ENCODE measurements at regions not wholly inside any gene's neighbourhood (a gene's known extent, or its start where the extent isn't known, plus 50 kb on each side); places are given as distances from the start of the nearest gene placed in this dataset.

GRCh38 chr2:156083763-156084493, 248.6 kb downstream of the NR4A2 start:
- FAIRE-seq: no peak

GRCh38 chr2:156079845-156080244, 252.7 kb downstream of the NR4A2 start:
- FAIRE-seq: no peak

DNA sequence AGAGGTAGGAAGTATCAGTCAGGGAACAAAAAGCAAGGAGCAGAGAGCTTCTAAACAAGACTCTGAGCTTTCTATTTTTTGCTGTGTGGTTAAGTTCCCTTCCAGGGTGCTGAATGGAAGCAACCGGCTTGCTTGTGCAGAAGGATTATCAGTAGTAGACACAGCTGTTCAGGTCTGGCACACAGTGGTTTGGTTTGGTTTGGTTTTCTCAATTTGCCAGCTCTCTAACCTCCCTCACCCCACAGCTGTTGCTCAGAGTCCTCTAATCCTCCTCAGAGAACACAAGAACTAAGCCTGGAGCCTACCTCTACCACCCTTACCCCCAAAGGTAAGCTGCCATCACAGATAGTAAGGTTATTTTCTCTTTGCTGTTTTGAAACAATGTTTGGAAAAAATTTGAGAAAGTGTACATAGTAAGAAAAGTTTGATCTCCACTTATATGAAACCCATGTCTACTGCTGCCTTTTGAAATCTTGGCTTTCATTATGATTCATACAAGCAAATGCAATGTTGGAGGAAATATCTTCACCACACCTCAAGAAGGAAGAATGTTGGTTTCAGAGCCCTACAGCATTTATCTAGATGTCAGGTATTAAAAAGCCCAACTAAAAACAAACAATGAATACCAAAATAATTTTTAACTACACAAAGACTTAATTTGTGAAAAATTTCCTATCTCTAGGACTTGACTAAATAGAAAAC, 255.3 kb downstream of the NR4A2 start:
- FAIRE-seq: no peak

DNA sequence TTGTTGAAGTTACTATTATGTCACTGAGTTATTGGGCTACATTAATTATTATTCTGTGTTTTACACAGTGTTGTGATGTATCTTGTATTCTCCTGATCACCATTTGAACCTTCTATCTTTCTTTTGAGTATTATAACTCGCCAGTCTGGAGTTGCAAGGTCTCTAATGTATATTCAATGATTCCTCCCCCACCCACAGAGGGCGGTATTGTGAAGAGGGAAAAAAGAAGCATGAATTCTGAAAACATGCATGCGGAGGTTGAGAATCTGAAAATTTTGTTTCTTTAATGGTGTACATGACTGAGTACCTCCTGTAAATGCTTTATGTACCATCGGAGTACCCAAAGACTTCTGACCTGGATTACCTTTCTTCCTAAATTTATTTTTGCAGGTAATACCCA, 266.6 kb downstream of the NR4A2 start:
- FAIRE-seq: no peak

DNA sequence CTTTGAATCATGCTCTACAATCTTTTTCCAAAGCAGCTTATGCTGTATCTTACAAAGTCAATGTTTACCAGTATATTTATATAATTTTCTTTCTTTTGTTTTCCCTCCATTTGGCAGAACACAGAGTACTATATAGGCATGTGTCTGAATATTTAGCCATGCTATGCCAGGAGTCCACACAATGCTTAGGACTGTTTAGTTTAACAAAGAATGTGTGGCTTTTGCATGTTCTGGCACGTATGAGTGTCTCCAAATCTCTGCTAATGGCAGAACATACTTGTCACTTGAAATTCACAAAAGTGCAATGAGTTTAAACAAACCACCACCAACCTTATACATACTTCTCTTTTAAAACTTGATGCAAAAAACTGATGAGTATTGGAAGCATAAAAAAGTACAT, 268.0 kb downstream of the NR4A2 start:
- no peak for FAIRE-seq

- FAIRE-seq: no peak
Measured at GRCh38 chr2:156057647-156058046, 274.9 kb downstream of the NR4A2 start.

DNA sequence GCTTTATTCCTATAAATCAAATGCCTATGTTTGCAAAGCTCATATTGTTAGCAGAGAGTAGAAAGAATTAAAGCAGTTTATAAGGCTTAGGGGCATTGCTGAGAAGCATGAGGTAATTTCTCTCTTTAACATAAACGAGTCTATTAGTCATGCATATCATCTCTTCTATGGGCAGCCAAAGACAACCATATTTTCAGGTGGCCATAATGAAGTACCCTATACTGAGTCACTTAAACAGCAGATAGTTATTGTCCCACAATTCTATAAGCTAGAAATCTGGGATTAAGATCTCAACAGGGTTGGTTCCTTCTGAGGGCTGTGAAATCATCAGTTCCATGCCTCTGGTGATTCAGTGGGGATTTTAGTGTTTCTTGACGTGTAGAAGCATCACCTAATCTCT, 277.5 kb downstream of the NR4A2 start:
- no peak for FAIRE-seq

GRCh38 chr2:156046900-156047299, 285.6 kb downstream of the NR4A2 start:
- no peak for FAIRE-seq

- no peak for FAIRE-seq
Measured at GRCh38 chr2:156042895-156043294, 289.6 kb downstream of the NR4A2 start.

GRCh38 chr2:156038021-156038420, 294.5 kb downstream of the NR4A2 start:
- no peak for FAIRE-seq

DNA sequence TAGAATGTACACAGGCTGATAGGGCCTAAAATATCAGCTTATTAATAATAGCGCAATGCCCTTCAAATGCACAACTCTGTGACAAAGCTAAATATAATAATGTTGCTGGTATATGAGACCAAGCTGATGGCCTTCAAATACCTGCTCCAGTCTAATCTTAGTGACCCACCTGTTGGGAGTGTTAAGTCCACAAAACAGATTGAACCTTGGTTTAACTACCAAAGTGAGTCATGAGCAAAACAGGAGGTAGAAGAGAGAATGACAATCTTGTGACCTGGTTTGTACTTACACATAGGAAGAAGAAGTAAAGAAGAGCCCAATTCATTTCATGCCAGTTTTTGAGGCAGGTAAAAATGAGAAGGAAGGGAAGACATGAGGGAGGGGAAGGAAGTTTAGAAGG, 295.0 kb downstream of the NR4A2 start:
- FAIRE-seq: no peak

- no peak for FAIRE-seq
Measured at GRCh38 chr2:156031121-156031520, 301.4 kb downstream of the NR4A2 start.

GRCh38 chr2:156023229-156023869, 309.2 kb downstream of the NR4A2 start:
- no peak for FAIRE-seq

DNA sequence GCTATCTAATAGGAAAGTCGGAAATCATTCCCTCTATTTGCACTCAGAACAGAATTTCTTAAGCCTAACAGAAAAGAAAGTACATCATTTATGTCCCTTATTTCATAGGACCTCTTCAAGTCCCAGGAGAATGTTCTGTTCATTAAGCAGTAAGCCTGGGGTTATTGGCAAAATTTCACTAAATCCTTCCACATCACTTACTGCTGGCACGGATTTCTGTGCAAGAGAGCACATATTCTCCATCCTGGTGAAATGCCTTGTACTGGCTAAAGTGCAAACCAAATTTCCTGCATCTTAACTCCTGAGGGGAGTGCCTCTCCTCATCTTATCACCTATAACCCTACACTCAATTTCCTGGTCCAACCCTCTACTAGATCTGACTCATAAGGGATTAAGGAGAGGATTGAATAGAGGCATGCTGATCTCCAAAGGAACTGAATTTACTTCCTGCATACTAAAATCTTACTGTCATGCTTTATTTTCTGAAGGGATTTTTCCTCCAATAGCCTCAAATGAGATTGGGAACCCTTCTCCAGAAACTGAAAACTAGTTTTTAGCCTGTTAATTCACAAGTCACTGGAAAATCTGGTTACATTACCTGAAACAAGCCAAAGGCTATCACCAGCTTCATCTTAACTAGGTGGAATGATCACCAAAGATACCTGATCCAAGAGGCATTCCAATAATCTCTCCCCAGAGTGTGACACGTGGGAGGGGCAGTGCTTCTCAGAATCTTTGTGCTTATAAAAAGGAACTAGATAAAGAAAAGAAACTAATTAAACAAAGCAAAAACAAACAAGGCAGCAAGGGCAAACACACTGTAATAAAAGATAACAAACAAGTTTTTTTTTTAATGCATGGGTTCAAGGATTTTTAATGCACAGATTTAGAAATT, 311.1 kb downstream of the NR4A2 start:
- no peak for FAIRE-seq

DNA sequence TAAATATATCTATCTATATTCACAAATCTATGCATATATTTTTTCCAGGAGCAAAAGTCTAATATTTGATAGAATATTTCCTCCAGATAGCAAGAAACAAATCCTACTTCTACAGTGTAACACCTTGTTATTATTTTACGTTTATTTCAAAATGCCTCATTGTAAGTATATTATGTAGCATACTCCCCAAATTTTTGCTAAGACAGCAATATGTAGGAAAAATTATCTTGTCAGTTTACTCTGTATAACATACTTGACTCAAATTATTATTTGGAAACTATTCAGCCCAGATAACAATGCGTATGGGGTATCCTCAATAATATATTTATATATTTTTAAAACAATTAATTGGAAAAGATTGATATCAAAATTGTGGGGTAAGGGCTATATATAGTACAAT, 313.2 kb downstream of the NR4A2 start:
- no peak for FAIRE-seq

GRCh38 chr2:156017341-156017885, 315.1 kb downstream of the NR4A2 start:
- FAIRE-seq: no peak

- no peak for FAIRE-seq
Measured at GRCh38 chr2:156009293-156009692, 323.2 kb downstream of the NR4A2 start.

- no peak for FAIRE-seq
Measured at GRCh38 chr2:156006721-156007618, 325.6 kb downstream of the NR4A2 start.

- FAIRE-seq: no peak
Measured at GRCh38 chr2:156005999-156006712, 326.4 kb downstream of the NR4A2 start.

DNA sequence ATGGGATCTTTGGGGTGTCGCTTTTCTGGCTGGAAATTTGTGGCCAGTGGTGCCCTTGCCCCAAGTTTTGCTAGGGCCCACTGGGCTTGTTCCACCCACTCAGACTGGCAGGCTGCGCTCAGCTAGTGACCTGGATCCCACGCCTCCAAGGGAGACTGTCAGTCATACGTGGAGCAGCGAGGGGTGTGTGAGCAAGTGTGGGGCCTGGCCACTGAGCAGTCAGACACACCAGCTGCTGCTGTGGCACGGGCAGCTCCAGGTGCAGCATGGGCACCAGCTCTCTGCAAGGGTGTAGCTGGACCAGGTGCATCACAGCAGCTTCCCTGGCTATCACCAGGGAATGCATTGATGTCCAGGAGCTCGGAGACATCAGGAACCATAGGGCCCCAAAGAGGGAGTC, 327.0 kb downstream of the NR4A2 start:
- no peak for FAIRE-seq

DNA sequence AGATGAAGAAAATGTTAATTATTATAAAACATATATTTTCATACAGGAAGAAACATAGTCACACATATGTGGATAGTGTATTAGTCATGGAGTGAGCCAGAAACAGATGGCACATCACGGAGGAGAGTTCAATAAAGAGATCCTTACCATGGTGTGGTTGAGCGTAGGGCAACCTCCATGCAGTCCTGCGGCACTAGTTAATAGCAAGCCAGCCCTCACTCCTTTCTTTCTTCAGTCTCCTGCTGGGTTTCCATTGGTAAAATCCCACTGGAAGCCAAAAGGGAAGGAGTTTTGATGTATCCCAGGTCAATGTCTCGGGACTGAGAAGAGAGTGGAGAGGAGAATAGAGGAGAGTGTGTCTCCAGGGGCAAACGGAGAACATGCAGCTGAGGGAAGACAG, 328.1 kb downstream of the NR4A2 start:
- no peak for FAIRE-seq
